Ammon's horn (tissue), 1 donor: ENCODE measurements at regions not wholly inside any gene's neighbourhood (a gene's known extent, or its start where the extent isn't known, plus 50 kb on each side); places are given as distances from the start of the nearest gene placed in this dataset.

ENCODE experiments used
- DNase-seq: peaks from one replicate; pipeline ENCODE4 v3.0.0-alpha.2; 2016; ENCODE audit warnings: low spot score

- no peak for DNase-seq
These were observed 132.7 kb upstream of the MTAP start for GRCh38 chr9:21669701-21670100.

- DNase-seq, result no peak
These were observed 132.1 kb upstream of the MTAP start for GRCh38 chr9:21670374-21670773.

GRCh38 chr9:21672140-21672539 is 130.3 kb upstream of the MTAP start:
- no peak for DNase-seq

- DNase-seq, result no peak
These were observed 129.7 kb upstream of the MTAP start for GRCh38 chr9:21672761-21673160.

GRCh38 chr9:21674894-21675293 is 127.5 kb upstream of the MTAP start:
- no peak for DNase-seq

GRCh38 chr9:21677387-21677786 is 125.0 kb upstream of the MTAP start:
- no peak for DNase-seq

- no peak for DNase-seq
These were observed 124.6 kb upstream of the MTAP start for GRCh38 chr9:21677834-21678233.

- DNase-seq, result no peak
These were observed 123.0 kb upstream of the MTAP start for GRCh38 chr9:21679432-21679831.

- DNase-seq, result no peak
These were observed 121.8 kb upstream of the MTAP start for GRCh38 chr9:21680590-21680989.

- DNase-seq, result no peak
These were observed 120.8 kb upstream of the MTAP start for GRCh38 chr9:21681641-21682040.

- no peak for DNase-seq
These were observed 120.1 kb upstream of the MTAP start for GRCh38 chr9:21682381-21682780.

GRCh38 chr9:21682981-21683380 is 119.5 kb upstream of the MTAP start:
- DNase-seq, result no peak

GRCh38 chr9:21683484-21684175 is 118.8 kb upstream of the MTAP start:
- no peak for DNase-seq

GRCh38 chr9:21684231-21684630 is 118.2 kb upstream of the MTAP start:
- no peak for DNase-seq

GRCh38 chr9:21684831-21685362 is 117.5 kb upstream of the MTAP start:
- no peak for DNase-seq

GRCh38 chr9:21685502-21685901 is 116.9 kb upstream of the MTAP start:
- no peak for DNase-seq

GRCh38 chr9:21686738-21687137 is 115.7 kb upstream of the MTAP start:
- no peak for DNase-seq

- DNase-seq, result no peak
These were observed 115.1 kb upstream of the MTAP start for GRCh38 chr9:21687351-21687750.

- DNase-seq, result peak; percentile 35
These were observed 114.0 kb upstream of the MTAP start for GRCh38 chr9:21688108-21689102.

- no peak for DNase-seq
These were observed 112.6 kb upstream of the MTAP start for GRCh38 chr9:21689854-21690253.

- no peak for DNase-seq
These were observed 111.9 kb upstream of the MTAP start for GRCh38 chr9:21690561-21690960.

- DNase-seq, result no peak
These were observed 110.0 kb upstream of the MTAP start for GRCh38 chr9:21692390-21692789.

GRCh38 chr9:21694424-21694823 is 108.0 kb upstream of the MTAP start:
- no peak for DNase-seq
